Testis (tissue), 2 donors: ENCODE measurements at regions not wholly inside any gene's neighbourhood (a gene's known extent, or its start where the extent isn't known, plus 50 kb on each side); places are given as distances from the start of the nearest gene placed in this dataset.
"Not testable (repeated sequence)": the region's sequence is repeated elsewhere in the genome, so short reads cannot be mapped to it uniquely, and the experiment has no call there.

Experiments used
- DNase-seq: peaks from one replicate; pipeline ENCODE4 v3.0.0-alpha.2; 2019
- H3K27ac ChIP-seq, 2 donors: fragments of 200-600 bp; sonication (generic); one replicate each; pipeline ENCODE4 v1.5.1; 2019
- H3K27me3 ChIP-seq: fragments of 200-600 bp; sonication (generic); one replicate; pipeline ENCODE4 v1.5.1; 2019
- H3K36me3 ChIP-seq: fragments of 200-600 bp; sonication (generic); one replicate; pipeline ENCODE4 v1.5.1; 2017; ENCODE audit warnings: low read depth; ENCODE audit errors: missing control alignments
- H3K4me1 ChIP-seq: fragments of 200-600 bp; sonication (generic); one replicate; pipeline ENCODE4 v1.5.1; 2019
- H3K4me3 ChIP-seq, 2 donors: fragments of 200-600 bp; sonication (generic); one replicate each; pipeline ENCODE4 v1.5.1; 2017 to 2019
- H3K9me3 ChIP-seq: fragments of 200-600 bp; sonication (generic); one replicate; pipeline ENCODE4 v1.5.1; 2017
- CTCF ChIP-seq, 3 experiments: fragments of 450-650 bp in 2 of 3; fragments of 200-600 bp in 1 of 3; sonication (generic) in 1 of 3; IDR thresholded peaks; one replicate each; pipeline ENCODE4 v1.5.1; 2016 to 2019; ENCODE audit warnings: antibody characterized with exemption in 3 of 3, mild to moderate bottlenecking in 2 of 3, moderate library complexity in 1 of 3
- POLR2A ChIP-seq: fragments of 450-650 bp; IDR thresholded peaks from one replicate; pipeline ENCODE4 v1.6.1; 2017; ENCODE audit warnings: antibody characterized with exemption, mild to moderate bottlenecking, moderate library complexity
- WGBS, 2 donors: methylation state at CpG; one replicate each; pipeline ENCODE4 v1.1.5; 2018; 5-methylcytosine and 5-hydroxymethylcytosine counted together
- intact Hi-C: fragments of 100-400 bp; cut with DNase I; formaldehyde crosslinking; loops from one replicate; pipeline ENCODE4 v1.15.1; 2023; ENCODE audit warnings: low total_unique reads

- Histone ChIP-seq H3K4me3 (no peak overlapping the region), H3K9me3 (no peaks in the 10 kb centered on the region), H3K4me1 (no peaks in the 10 kb centered on the region), H3K36me3 (no peaks in the 10 kb centered on the region), H3K27ac (no peak overlapping the region), H3K27me3 (no peaks in the 10 kb centered on the region)
- 57 to 63% methylated on average over 2 of the region's 2 CpGs for WGBS, 2 donors
- TF ChIP-seq CTCF (IDR thresholded peaks at IDR 0.05), result no peak
- TF ChIP-seq POLR2A, result no peak
- intact Hi-C loops, result no loop called here
- DNase-seq, result no peak
Observed at GRCh38 chr5:98320343-98320742, 453.1 kb upstream of the RGMB start.

- intact Hi-C loops, result no loop called here
- Histone ChIP-seq H3K4me1 (no peaks in the 10 kb centered on the region), H3K9me3 (no peaks in the 10 kb centered on the region), H3K36me3 (no peaks in the 10 kb centered on the region), H3K27ac (no peak overlapping the region), H3K4me3 (no peak overlapping the region), H3K27me3 (no peaks in the 10 kb centered on the region)
- TF ChIP-seq CTCF (IDR thresholded peaks at IDR 0.05), result no peak
- TF ChIP-seq POLR2A, result no peak
- WGBS, 2 donors, result 79 to 89% methylated on average over 3 of the region's 3 CpGs
- DNase-seq, result no peak
Observed at GRCh38 chr5:98321361-98321760, 452.1 kb upstream of the RGMB start.

GRCh38 chr5:98325187-98325586 lies 448.3 kb upstream of the RGMB start:
- H3K4me1 ChIP-seq, H3K9me3 ChIP-seq, intact Hi-C loops, H3K27me3 ChIP-seq, H3K36me3 ChIP-seq, H3K4me3 ChIP-seq, H3K27ac ChIP-seq, DNase-seq: not testable (repeated sequence)
- 60 to 71% methylated on average over 3 of the region's 3 CpGs for WGBS, 2 donors

GRCh38 chr5:98328015-98328414 lies 445.4 kb upstream of the RGMB start:
- intact Hi-C loops, result no loop called here
- H3K4me1 ChIP-seq, result no peaks in the 10 kb centered on the region
- no peaks in the 10 kb centered on the region for H3K9me3 ChIP-seq
- no peak for TF ChIP-seq CTCF (IDR thresholded peaks at IDR 0.05)
- TF ChIP-seq POLR2A, result no peak
- H3K27me3 ChIP-seq, result no peaks in the 10 kb centered on the region
- no peak for DNase-seq
- no peaks in the 10 kb centered on the region for H3K36me3 ChIP-seq
- no peak overlapping the region for H3K4me3 ChIP-seq
- H3K27ac ChIP-seq, result no peak overlapping the region

GRCh38 chr5:98330871-98331270 lies 442.6 kb upstream of the RGMB start:
- no peaks in the 10 kb centered on the region for H3K36me3 ChIP-seq
- no peak overlapping the region for H3K4me3 ChIP-seq
- intact Hi-C loops, result no loop called here
- H3K9me3 ChIP-seq, result no peaks in the 10 kb centered on the region
- 71 to 84% methylated on average over 1 of the region's 1 CpG for WGBS, 2 donors
- H3K27me3 ChIP-seq, result no peaks in the 10 kb centered on the region
- TF ChIP-seq POLR2A (no peak), CTCF (IDR thresholded peaks at IDR 0.05) (no peak)
- no peak for DNase-seq
- H3K4me1 ChIP-seq, result no peaks in the 10 kb centered on the region
- no peak overlapping the region for H3K27ac ChIP-seq
